ENCODE measurements at regions not wholly inside any gene's neighbourhood (a gene's known extent, or its start where the extent isn't known, plus 50 kb on each side); places are given as distances from the start of the nearest gene placed in this dataset.

DNA sequence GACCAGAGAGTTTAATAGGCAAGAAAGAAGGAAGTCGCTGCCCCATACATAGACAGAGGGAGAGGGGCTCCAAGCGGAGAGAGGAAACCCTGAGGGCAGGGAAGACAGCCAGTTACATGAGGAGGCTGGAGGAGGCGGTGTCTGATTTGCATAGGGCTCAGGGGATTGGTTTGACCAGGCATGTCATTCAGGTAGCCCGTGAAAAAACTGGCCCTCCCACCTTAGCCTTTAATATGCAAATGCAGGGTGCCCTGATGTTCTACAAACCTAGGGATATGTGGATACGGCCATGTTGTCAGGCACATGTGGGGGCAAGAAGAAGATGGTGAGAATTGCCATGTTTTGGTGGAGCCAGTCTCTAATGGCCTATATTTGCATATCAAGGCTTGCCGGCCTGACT, 1461.6 kb downstream of the PCDH9 start:
- no peak for DNase-seq (ENCODE audit: low read depth, low spot score)
- TF ChIP-seq, protein P1, sequence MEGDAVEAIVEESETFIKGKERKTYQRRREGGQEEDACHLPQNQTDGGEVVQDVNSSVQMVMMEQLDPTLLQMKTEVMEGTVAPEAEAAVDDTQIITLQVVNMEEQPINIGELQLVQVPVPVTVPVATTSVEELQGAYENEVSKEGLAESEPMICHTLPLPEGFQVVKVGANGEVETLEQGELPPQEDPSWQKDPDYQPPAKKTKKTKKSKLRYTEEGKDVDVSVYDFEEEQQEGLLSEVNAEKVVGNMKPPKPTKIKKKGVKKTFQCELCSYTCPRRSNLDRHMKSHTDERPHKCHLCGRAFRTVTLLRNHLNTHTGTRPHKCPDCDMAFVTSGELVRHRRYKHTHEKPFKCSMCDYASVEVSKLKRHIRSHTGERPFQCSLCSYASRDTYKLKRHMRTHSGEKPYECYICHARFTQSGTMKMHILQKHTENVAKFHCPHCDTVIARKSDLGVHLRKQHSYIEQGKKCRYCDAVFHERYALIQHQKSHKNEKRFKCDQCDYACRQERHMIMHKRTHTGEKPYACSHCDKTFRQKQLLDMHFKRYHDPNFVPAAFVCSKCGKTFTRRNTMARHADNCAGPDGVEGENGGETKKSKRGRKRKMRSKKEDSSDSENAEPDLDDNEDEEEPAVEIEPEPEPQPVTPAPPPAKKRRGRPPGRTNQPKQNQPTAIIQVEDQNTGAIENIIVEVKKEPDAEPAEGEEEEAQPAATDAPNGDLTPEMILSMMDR (IDR thresholded peaks at IDR 0.05; ENCODE audit: insufficient read depth, low read length, missing control alignments): no peak
- ChIA-PET POLR2A (interaction anchor here (0.6 kb wide), 1 partner anchor 29 kb away, joined by 3 read pairs; no protein-coding TSS in a partner anchor), CTCF (no interaction called here)
- no peak overlapping the region for H3K4me3 ChIP-seq (ENCODE audit: low read depth, low read length)

DNA sequence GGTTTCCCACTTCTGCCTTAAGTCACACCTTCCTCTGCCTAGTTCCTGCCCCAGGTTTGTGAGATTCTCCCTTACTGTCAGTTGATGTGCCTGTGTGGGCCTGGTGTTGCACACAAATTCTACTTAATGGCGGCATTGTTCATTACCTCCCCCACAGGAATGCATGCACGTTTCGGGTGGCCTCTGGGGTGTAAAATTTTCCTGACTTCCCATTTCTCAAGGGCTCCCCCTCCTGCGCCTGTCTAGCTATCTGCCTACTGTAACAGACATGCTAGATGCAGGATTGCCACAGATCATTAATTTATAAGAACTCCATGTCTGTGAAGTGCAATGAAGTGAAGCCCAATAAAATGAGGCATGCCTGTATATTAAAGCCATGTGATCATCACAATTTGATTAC, 1466.3 kb downstream of the PCDH9 start:
- DNase-seq (ENCODE audit: low read depth, low spot score): no peak
- CTCF ChIA-PET: interaction anchor here (0.5 kb wide), 1 partner anchor 980 kb away, joined by 4 read pairs; no protein-coding TSS in a partner anchor
- H3K4me3 ChIP-seq (ENCODE audit: low read depth, low read length): no peak overlapping the region
- POLR2A ChIA-PET: no interaction called here
- TF ChIP-seq, protein P1 (IDR thresholded peaks at IDR 0.05; ENCODE audit: insufficient read depth, low read length, missing control alignments): no peak

DNA sequence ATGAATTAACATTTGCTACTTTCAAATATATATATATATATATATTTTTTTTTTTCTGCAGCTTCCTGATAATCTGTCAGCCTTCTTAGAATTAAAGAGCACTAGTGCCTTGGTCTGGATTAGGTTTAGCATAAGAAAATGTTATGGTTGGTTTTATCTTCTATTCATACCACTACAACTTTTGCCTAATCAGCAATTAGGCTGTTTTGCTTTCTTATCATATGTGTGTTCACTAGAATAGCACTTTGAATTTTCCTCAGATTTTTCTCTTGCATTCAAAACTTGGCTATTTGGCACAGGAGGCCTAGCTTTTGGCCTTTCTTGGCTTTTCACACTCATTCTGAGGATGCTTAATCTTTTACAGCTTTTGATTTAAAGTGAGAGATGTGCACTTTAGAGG, 1468.1 kb downstream of the PCDH9 start:
- TF ChIP-seq, protein P1 (IDR thresholded peaks at IDR 0.05; ENCODE audit: insufficient read depth, low read length, missing control alignments): no peak
- POLR2A ChIA-PET: no interaction called here
- no peak for DNase-seq (ENCODE audit: low read depth, low spot score)
- no peak overlapping the region for H3K4me3 ChIP-seq (ENCODE audit: low read depth, low read length)
- CTCF ChIA-PET: no interaction called here

DNA sequence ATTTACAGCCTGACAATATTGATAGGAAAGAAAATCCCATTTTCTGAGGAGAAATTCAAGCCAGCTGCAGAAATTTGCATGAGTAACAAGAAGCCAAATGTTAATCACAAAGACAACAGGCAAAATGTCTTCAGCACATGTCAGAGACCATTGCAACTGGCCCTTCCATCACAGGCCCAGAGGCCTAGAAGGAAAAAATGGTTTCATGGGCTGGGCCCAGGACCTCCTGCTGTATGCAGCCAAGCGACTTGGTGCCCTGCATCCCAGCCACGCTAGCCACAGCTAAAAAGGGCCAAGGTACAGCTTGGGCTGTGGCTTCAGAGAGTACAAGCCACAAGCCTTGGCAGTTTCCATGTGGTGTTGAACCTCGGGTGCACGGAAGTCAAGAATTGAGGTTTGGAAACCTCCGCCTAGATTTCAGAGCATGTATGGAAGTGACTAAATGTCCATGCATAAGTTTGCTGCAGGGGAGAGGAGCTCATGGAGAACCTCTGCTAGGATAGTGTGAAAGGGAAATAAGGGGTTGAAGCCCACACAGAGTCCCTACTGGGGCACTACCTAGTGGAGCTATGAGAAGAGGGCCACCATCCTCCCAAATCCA, 1474.0 kb downstream of the PCDH9 start:
- no peak for DNase-seq (ENCODE audit: low read depth, low spot score)
- no peak overlapping the region for H3K4me3 ChIP-seq (ENCODE audit: low read depth, low read length)
- ChIA-PET CTCF (no interaction called here), POLR2A (no interaction called here)
- TF ChIP-seq, protein P1 (IDR thresholded peaks at IDR 0.05; ENCODE audit: insufficient read depth, low read length, missing control alignments): no peak

DNA sequence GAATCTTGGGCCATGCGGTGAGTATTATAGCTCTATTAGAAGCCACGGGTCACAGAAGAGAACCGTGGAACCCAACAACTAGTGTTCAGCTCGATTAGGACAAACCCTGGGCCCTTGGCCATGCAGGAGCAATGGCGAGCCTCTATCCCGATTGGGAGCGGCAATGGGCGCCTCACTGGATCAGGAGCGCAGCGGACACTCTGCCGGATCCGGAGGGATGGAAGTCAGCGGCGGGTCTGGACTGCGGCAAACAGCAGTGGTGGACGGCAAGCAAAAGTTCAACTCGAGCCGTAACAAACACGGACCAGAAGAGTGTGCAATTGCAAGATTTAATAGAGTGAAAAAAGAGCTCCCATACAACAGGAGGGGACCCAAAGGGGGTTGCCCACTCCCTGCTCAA, 1481.9 kb downstream of the PCDH9 start:
- no peak for DNase-seq (ENCODE audit: low read depth, low spot score)
- ChIA-PET CTCF (no interaction called here), POLR2A (no interaction called here)
- H3K4me3 ChIP-seq (ENCODE audit: low read depth, low read length): no peak overlapping the region
- TF ChIP-seq, protein P1 (IDR thresholded peaks at IDR 0.05; ENCODE audit: insufficient read depth, low read length, missing control alignments): no peak

DNA sequence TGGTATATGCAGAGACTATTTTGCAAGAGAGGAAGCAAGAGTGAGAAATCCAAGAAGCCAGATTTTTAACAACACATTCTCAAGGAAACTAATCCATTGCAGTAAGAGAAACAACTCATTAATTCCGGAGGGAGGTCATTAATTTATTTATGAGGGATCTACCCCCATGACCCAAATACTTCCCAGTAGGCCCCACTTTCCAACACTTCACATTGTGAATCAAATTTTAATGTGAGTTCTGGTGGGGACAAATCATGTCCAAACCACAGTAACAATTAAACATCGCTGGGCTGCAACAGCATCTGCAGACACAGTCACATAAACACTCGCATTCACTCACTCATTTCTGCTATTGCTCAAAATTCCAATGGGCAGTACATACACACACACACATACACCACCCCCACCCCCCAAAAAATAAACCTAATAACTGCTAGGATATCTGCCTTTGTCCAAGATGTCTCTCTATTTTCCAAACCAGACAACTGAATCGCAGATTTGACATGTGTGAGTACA, 1483.7 kb downstream of the PCDH9 start:
- TF ChIP-seq, protein P1 (IDR thresholded peaks at IDR 0.05; ENCODE audit: insufficient read depth, low read length, missing control alignments): no peak
- POLR2A ChIA-PET: no interaction called here
- H3K4me3 ChIP-seq (ENCODE audit: low read depth, low read length): no peak overlapping the region
- no peak for DNase-seq (ENCODE audit: low read depth, low spot score)
- CTCF ChIA-PET: no interaction called here
